ENCODE measurements at regions not wholly inside any gene's neighbourhood (a gene's known extent, or its start where the extent isn't known, plus 50 kb on each side); places are given as distances from the start of the nearest gene placed in this dataset.
"Not testable (repeated sequence)": the region's sequence is repeated elsewhere in the genome, so short reads cannot be mapped to it uniquely, and the experiment has no call there.

DNA sequence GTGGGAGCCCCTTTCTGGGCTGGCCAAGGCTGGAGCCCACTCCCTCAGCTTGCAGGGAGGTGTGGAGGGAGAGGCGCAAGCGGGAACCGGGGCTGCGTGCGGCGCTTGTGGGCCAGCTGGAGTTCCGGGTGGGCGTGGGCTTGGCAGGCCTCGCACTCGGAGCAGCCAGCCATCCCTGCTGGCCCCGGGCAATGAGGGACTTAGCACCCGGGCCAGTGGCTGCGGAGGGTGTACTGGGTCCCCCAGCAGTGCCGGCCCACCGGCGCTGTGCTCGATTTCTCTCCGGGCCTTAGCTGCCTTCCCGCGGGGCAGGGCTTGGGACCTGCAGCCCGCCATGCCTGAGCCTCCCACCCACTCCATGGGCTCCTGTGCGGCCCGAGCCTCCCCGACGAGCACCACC, 207.7 kb downstream of the EBLN2 start:
- TF ChIP-seq YY1 (IDR thresholded peaks at IDR 0.05; ENCODE audit: insufficient read depth, insufficient read length); ZNF274 (IDR thresholded peaks at IDR 0.05; ENCODE audit: low read depth, low read length); SUZ12 (IDR thresholded peaks at IDR 0.05; ENCODE audit: extremely low read depth, insufficient read depth, insufficient read length): not testable (repeated sequence)
